ENCODE measurements at regions not wholly inside any gene's neighbourhood (a gene's known extent, or its start where the extent isn't known, plus 50 kb on each side); places are given as distances from the start of the nearest gene placed in this dataset.

- peak in 1 of 2 experiments; percentile 24 for DNase-seq (ENCODE audit: low read depth in 1 of 2, low spot score in 1 of 2)
- peak; percentile 86 for TF ChIP-seq SPI1 (IDR thresholded peaks at IDR 0.05; ENCODE audit: borderline replicate concordance, low read depth)
- no peak for TF ChIP-seq CTCF (IDR thresholded peaks at IDR 0.05; ENCODE audit: insufficient read depth, low read length)
- no peak overlapping the region for H3K4me3 ChIP-seq (replicated peaks; ENCODE audit: insufficient read depth, low read length)
Observed at GRCh38 chr13:83007226-83007625, 875.0 kb downstream of the SLITRK1 start.

GRCh38 chr13:83003185-83003584 is 879.1 kb downstream of the SLITRK1 start:
- H3K4me3 ChIP-seq (replicated peaks; ENCODE audit: insufficient read depth, low read length) = no peak overlapping the region
- no peaks in the 10 kb centered on the region for H3K27me3 ChIP-seq (ENCODE audit: insufficient read depth, poor library complexity, severe bottlenecking)
- no peak for DNase-seq (ENCODE audit: low read depth in 1 of 2, low spot score in 1 of 2)
- H3K27ac ChIP-seq (replicated peaks) = no peak overlapping the region
- TF ChIP-seq CTCF (IDR thresholded peaks at IDR 0.05; ENCODE audit: insufficient read depth, low read length) = no peak
- TF ChIP-seq POLR2AphosphoS5 (IDR thresholded peaks at IDR 0.05; ENCODE audit: low read depth) = no peak
- TF ChIP-seq SPI1 (IDR thresholded peaks at IDR 0.05; ENCODE audit: borderline replicate concordance, low read depth) = no peak
- no peak for TF ChIP-seq GABPA (IDR thresholded peaks at IDR 0.05; ENCODE audit: low read depth)
- TF ChIP-seq REST (IDR thresholded peaks at IDR 0.05; ENCODE audit: insufficient replicate concordance, low read depth) = no peak

More at GRCh38 chr13:83007226-83007625, 875.0 kb downstream of the SLITRK1 start:
- H3K27ac ChIP-seq (replicated peaks) = no peak overlapping the region
- H3K27me3 ChIP-seq (ENCODE audit: insufficient read depth, poor library complexity, severe bottlenecking) = no peaks in the 10 kb centered on the region

GRCh38 chr13:82993417-82993816 is 888.9 kb downstream of the SLITRK1 start:
- TF ChIP-seq CTCF (IDR thresholded peaks at IDR 0.05; ENCODE audit: insufficient read depth, low read length) (no peak), POLR2AphosphoS5 (IDR thresholded peaks at IDR 0.05; ENCODE audit: low read depth) (no peak), SPI1 (IDR thresholded peaks at IDR 0.05; ENCODE audit: borderline replicate concordance, low read depth) (no peak), REST (IDR thresholded peaks at IDR 0.05; ENCODE audit: insufficient replicate concordance, low read depth) (no peak), GABPA (IDR thresholded peaks at IDR 0.05; ENCODE audit: low read depth) (no peak)
- H3K27me3 ChIP-seq (ENCODE audit: insufficient read depth, poor library complexity, severe bottlenecking) = no peaks in the 10 kb centered on the region
- H3K4me3 ChIP-seq (replicated peaks; ENCODE audit: insufficient read depth, low read length) = no peak overlapping the region
- no peak for DNase-seq (ENCODE audit: low read depth in 1 of 2, low spot score in 1 of 2)
- no peak overlapping the region for H3K27ac ChIP-seq (replicated peaks)

- no peak for DNase-seq (ENCODE audit: low read depth in 1 of 2, low spot score in 1 of 2)
Observed at GRCh38 chr13:82976499-82976898, 905.8 kb downstream of the SLITRK1 start.

More at GRCh38 chr13:82976499-82976898, 905.8 kb downstream of the SLITRK1 start:
- no peak for TF ChIP-seq GABPA (IDR thresholded peaks at IDR 0.05; ENCODE audit: low read depth)
- no peak for TF ChIP-seq REST (IDR thresholded peaks at IDR 0.05; ENCODE audit: insufficient replicate concordance, low read depth)
- no peak for TF ChIP-seq SPI1 (IDR thresholded peaks at IDR 0.05; ENCODE audit: borderline replicate concordance, low read depth)
- no peak for TF ChIP-seq CTCF (IDR thresholded peaks at IDR 0.05; ENCODE audit: insufficient read depth, low read length)
- no peak for TF ChIP-seq POLR2AphosphoS5 (IDR thresholded peaks at IDR 0.05; ENCODE audit: low read depth)
- Histone ChIP-seq H3K27me3 (ENCODE audit: insufficient read depth, poor library complexity, severe bottlenecking) (no peaks in the 10 kb centered on the region), H3K4me3 (replicated peaks; ENCODE audit: insufficient read depth, low read length) (no peak overlapping the region), H3K27ac (replicated peaks) (no peak overlapping the region)

Data from HL-60 (cell line).